HG03025 (cell line): ENCODE measurements at regions not wholly inside any gene's neighbourhood (a gene's known extent, or its start where the extent isn't known, plus 50 kb on each side); places are given as distances from the start of the nearest gene placed in this dataset.

Experiments used
- ATAC-seq: cut with Tn5 transposase; IDR thresholded peaks from one replicate; pipeline ENCODE4 v1.9.1; 2021; ENCODE audit warnings: mild to moderate bottlenecking, moderate library complexity; ENCODE audit not compliant: unreplicated experiment, low FRiP score

DNA sequence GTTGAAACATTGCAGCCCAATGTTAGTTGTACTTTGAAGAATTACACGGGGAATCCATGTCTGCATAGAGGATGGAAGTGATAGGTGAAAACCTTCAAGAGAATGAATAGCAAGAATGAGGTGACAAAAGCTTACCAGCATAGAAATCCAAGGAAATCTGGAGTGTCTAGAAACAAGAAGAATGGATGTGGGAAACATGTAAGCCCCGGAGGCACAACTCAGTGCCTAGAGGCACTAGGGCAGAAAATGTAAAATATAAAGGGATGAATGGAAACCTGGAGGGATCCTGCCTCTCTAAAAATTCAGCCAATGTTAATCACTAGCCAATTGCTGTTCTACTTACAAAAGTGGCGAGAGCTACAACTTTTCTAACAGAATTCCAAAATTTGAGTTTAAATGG lies 619.0 kb downstream of the TBL1XR1 start:
- ATAC-seq, result no peak

DNA sequence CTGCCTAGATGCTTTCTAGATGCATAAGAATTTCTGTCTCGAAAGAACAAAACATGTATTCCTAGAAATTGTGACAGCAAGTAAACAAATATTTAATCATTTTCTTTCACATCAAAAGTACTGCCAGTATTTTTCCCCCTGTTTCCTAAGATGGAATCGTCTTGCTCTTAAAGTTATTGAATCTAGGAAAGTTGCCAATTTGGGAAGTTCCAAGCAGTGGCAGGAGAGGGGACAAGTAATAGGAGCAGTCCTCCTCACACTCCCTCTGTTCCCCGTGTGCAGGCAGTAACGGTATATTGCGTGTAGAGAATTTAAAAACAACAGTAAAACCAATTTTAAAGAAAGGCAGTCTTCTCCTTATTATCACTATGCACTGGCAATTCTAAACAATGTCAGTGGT lies 619.8 kb downstream of the TBL1XR1 start:
- ATAC-seq, result no peak

DNA sequence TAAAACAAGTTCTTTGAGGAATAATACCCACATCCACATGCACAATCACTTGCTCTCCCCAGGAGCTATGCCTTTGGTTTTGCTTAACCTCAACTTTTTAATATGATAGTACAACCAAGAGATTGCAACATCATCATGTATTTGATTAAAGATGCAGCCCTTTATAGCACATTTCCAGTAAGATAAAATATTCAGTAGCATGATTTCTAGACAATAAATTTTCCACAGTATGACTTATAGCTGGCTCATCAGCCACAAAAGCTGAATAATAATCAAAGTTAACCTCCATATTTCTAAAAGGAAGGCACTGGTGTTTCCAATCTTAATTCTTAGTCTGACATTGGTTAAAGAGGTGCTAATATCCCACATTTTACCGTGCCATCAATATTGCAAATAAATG lies 622.5 kb downstream of the TBL1XR1 start:
- no peak for ATAC-seq

DNA sequence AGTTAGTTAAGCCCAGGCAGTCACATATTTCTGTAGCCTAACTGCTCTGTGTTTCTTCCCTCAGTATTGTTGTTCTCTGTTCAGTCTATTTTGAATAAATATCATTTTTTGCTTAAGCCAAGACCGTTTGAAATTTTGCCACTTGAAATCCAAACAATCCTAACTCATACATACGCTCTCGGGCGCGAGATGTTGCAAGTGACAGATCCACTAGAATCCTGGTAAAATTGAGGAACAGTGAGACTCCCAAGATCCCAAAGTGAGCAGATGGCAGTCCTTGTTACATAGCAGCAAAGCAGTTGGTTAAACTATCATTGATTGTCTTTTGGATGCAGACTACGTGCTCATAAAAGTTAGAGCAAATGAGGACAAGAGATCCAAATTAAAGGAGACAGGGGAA lies 625.4 kb downstream of the TBL1XR1 start:
- ATAC-seq, result no peak

DNA sequence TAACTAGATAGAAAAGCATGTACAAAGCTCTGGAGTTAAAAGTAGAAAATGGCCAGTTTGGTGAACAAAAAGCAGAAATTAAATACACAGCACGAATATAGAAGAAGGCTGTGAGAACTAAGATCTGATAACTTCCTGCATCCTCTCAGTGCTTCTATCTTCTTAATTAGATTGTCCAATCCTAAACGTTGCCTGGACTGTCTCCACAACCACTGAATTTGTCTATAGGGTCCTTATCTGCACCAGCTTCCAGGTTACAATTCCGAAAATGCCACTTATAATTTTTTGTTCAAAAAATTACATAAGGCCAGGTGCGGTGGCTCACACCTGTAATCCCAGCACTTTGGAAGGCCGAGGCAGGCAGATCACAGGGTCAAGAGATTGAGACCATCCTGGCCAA lies 626.3 kb downstream of the TBL1XR1 start:
- ATAC-seq, result no peak

DNA sequence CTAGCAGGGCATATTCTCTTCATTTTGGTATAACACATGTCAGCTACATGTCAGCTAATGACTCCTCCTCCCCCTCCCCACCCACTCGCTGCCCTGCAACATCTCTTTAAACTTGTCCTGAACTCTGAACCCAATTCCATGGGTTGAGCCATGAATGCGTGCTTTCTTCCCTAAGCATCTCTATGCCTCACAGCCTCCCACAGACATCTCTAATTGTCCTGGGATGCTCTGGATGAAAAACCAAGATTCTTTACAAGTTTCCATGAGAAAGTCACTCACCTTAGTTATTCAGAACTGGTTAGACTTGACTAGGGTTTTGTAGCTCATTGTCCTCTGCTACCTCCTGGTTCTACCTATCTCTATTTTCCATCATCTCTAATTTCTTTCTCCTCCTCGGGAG lies 629.1 kb downstream of the TBL1XR1 start:
- ATAC-seq, result no peak

DNA sequence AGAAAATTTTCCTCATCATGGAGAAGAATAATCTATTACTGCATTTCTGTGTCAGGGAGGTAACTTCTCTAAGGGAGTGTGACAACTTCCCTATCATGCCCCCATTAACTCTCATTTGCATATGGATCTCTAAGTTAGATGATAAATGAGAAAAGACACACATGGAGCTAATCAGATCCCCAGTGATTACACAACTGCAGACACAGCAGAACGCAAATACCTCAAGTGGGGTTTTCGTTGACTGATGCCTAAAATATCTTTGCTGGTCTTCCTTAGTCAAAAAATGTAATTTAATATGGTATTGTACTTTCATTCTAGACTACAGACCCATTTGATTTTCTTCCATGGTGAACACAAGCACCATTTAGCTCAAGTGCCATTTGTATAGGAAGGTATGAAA lies 630.5 kb downstream of the TBL1XR1 start:
- ATAC-seq, result no peak

DNA sequence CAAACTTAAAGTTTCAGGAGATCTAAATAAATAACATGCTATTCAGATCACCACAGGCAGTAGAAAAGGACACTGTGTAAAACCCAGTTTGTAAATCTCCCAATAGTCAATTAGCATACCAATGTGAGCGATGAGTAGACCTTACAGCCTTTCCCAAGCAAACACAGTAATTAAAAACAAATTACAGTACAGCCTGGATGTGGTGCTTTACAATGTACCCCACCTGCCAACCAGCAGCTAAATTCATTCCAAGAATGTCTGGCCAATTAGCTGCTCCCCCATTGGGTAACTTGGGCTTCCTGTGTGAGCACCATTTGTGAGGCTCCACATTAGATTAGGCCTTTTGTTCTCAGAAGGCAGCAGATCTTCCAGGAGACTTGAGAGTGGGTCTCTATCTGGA lies 635.0 kb downstream of the TBL1XR1 start:
- no peak for ATAC-seq

DNA sequence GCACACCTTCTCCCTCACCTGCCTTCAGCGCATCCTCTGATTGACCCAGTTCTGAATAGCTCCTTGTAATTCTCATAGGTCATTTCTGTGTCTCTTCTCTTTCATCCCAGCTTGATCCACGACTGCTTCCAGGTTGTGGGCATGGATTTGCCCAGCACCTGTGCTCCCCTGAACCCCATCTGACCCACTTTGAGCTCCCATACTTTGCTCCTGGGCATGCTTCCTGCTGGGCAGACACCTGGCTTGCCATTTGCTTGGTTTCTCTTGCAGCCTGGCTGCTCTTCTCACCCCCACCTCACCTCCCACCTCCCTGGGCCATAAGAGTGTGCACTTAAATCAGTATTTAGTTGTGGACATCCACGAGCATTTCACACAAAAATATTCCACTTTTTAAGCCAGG lies 635.5 kb downstream of the TBL1XR1 start:
- no peak for ATAC-seq

DNA sequence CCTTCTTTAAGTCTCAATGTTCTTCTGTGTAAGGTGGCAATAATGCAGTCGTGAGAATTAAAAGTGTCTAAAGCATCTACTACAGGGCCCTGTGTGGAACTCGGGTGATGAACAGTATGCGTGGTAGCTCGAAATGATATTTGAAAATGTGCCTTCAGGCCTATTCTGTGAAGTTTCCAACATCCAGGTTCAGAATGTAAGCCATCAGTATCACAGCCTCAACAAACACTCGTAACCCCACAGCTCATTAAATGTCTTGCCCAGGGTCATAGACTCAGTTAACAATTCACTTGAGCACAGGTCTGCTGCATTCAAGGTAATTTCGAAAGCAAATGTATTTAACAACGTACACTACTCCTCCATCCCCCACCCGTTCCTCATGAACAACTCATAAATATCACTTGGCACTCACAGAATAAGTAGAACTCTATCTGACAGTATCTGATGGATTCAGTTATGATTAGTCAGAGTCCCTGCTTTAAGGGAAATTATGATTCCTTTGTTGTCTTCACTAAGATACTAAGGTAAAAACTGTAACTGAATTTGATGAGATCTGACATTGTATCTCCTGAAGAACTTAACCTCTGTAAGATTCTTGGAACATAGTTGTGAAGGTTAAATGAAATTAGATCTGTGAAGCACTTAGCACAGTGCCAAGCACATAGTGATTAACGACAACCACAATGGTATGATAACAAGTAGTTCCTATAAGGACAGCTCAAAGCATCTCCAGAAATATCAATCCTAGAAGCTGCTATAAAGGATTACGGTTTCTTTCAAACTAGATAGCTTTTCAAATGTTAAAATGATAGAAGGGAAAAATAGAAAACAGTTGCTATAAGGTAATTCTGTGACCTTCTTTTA lies 642.3 kb downstream of the TBL1XR1 start:
- ATAC-seq, result no peak

DNA sequence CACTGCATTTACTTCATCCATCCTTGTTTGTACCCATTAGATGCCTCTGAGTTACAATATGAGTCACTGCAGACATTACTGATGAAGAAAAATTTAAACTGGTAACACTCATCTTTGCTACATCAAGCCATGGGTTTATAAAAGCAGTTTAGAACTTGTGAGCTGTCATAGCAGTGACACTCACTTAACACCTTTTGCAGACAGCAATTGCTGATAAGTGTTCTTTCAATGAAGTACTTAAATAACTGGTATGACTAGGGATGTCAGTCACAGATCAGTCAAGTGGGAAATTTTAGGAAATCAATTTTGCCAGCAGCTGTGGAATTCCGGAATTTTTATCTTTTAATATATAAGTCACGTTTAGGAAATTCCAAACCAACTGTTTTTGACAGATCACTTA lies 643.0 kb downstream of the TBL1XR1 start:
- no peak for ATAC-seq

DNA sequence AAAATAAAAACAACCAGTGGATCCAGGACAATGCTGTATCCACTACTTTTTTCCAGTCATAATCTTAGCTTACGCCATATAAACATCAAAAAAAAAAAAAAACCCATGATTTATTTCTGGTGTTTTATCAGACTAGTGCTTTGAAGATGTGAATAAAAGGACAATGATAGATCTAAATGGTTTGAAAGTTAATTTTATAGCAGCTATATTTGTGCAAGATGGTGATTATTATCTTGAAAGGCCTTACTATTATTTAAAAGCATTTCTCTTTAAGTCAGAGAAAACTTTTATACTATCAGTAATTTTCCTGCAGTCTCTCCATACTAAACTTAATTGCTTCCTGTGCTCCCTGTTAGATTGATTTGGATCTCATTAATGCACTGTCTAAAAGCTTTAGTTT lies 670.3 kb downstream of the TBL1XR1 start:
- ATAC-seq, result no peak

DNA sequence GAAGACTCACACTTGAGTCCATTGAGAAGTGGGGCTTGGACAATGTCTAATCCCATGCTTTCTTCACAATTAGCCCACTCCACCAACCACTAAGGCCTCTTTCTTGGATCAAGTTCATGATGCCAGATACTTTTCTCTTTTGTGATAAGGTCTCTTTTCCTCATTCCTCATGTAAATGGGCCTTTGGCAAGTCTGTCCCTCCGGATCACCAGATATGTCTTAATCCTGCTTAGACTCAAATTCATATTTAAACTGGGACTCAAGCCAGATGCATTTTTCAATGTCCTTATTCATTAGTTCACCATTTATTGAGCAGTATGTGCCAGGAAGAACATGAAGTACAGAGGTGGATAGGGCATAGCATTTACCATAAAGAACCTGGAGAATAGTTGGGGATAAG lies 671.1 kb downstream of the TBL1XR1 start:
- ATAC-seq, result no peak

DNA sequence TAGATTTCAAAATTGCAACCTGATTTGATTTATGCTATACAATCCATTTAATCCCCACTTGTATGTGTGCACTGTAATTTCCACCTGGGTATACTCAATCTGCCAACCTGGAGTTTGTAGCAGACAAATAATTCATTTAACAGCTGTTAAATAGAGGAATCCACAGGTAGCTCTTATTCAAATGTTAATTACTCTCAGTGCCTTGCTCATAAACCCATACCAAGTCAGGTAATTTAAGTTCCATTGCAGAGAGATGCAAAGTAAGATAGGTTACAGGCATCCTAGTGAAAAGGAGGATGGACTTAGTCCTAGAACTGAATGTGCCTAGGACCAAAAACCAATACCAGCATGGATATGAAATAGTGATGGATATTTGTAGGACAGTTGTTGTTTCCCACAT lies 674.2 kb downstream of the TBL1XR1 start:
- ATAC-seq, result no peak

DNA sequence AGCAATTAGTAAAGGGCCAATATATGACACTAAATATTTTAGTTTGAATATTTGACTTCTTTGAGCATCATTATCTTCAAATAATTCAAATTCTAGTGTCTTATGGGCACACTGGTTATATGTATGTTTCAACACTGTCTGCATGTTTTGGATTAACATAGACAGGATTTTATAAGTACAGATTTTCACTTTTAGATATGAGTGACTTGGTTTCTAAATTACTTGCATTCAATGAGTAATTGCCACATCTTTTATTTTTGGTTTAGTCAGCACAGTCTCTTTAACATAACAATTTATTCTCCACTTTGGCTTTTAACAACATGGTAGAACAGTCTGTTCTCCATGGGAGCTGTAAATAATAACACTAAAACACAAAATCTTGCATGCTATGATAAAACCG lies 674.8 kb downstream of the TBL1XR1 start:
- no peak for ATAC-seq

DNA sequence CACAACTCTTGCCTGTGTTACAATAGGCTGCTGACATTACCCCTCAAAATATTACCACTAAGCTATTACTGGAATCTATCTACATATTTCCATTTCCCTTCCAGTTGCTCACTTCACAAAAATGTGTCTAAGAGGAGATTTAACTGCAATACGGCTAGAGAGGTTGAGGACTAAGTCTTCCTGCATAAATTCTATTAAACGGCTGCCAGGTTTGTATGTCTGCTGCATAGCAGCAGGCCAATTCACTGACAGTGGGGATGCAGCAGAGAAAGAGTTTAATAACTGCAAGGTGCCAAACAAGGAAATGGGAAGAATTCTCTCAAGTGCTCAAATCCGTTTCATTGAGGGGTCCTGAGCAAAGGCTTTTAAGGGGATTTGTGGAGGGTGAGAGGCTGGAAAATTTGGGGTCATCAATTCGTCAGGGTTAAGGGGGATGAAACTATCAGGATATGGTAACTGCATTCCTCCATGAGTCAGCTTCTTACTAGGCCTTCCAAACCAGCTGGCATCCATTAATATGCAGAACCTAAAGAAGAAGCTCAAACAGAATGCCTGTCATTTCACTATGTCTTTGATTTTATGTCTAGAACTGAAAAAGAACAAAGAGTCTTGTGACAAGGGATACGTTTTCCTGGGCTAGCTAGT lies 675.6 kb downstream of the TBL1XR1 start:
- ATAC-seq, result no peak

DNA sequence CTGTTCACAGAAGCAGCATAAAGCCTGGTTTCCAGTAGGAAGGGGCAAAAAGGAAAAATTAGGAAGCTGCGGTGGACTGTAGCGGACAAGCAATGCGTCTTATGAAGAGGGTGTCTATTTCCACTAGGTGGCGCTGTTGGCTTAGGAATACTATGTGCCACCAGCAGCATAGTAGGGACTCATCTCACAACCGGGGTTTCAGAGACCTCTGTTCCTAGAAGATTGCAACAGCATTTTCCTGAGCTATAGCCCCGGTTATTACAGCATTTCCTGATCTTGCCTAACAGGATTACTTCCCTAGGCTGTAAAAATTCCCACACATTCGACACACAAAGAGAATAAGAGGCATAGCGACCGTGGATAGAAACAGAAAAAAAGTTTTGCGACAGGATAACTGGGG lies 683.0 kb downstream of the TBL1XR1 start:
- ATAC-seq, result no peak

DNA sequence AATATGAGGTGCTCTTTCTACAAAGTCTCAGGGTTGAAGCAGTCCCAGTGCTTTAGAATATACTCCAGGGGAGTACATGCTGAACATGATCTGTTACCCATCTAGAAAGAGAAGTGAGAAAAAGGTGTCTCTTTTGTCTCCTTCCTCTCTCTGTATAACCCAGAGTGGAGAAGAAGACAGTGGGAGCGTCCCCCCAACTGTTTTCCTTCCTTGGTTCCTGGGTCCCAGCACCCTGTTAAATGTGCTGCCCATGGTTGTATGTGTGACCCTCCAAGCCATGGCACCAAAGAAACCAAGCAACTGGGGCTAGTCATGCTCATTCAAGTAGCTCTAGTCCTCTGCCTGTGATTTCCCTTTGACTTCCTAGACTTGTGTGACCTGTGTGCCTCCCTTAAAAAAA lies 683.7 kb downstream of the TBL1XR1 start:
- ATAC-seq, result no peak

DNA sequence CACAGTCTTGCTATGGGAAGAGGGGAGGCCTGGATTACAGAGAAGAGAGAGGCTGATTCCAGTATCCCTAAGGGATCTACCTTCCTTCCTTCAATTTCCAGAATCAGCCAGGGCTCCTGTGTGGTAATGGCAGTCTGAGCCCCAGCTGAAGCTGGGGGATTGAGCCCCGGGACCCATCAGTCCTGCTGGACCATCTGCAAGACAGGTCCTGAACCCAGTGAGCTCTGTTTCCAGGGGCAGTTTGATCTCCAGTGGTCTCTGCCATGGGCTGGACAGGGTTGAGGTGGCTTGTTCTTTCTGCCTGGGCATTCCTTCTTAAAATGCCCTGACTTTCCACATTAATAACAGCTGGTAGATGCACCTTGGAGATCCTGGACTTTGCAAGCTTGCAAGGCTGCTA lies 685.2 kb downstream of the TBL1XR1 start:
- no peak for ATAC-seq

DNA sequence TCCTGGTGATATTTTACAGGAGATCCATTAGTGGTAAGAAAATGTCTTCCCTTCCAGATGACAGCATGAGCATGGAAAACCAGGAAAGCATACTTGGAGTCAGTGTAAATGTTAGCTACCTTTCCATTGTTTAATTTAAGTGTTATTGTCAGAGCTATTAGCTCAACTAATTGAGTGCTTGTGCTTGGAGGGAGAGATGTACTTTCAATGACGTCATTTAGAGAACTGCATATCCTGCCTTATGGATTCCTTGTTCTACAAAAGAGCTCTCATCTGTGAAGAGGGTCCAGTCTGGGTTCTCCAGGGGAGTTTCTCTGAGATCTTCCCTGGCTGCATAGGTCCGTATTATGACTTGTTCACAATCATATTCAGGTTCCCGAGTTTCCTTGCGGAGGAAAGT lies 687.2 kb downstream of the TBL1XR1 start:
- no peak for ATAC-seq

DNA sequence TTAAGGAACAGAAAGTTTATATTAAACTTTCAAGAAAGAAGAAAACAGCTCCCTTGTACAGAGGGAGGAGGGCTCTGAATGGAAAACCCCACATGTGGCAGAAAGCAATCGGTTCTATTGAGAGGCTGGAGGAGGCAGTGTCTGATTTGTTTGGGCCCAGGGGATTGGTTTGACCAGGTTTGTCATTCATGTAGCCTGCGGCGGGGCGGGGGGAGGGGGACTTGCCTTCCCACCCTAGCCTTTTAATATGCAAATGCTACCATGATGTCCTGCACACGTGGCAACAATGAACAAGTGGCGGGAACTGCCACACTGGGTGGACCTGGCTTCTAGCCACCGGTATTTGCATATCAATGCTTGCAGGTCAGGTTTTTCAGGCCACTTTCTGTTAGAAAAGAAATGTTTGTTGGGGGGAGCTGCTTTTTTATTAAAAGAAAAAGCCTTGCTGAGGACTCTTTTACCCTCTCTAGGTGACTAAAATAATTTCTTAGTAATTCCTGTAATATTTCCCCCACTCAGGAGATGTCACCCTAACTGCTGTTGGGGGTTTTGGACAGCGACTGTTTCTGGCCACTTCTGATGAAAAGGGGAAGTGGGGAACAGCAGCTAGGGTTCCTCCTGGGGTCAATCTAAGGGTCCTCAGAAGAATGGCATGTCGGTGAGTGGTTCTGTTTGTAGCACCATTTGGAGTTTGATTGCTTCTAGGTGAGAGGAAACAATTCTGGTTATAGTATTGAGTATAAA lies 691.2 kb downstream of the TBL1XR1 start:
- ATAC-seq, result no peak

DNA sequence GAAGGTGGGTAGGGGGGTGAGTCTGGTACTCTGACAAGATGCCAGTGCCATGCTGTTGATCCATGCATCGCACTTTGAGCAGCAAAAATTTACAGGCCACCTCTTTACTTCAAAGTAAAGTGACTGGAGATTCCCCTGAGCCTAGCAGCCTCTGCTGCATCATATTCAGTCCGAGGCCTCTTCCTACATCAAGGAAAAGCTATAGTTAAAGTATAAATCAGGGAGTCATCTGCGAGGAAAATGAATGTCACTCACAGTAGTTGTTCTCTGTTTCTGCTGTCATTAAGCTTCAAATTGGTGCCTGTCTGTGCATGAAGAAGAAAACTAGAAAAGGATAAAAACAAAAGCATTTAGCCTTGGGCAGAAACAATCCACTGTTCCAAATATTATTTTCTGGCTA lies 706.2 kb downstream of the TBL1XR1 start:
- ATAC-seq, result no peak
